HL-60 (cell line): ENCODE measurements at regions not wholly inside any gene's neighbourhood (a gene's known extent, or its start where the extent isn't known, plus 50 kb on each side); places are given as distances from the start of the nearest gene placed in this dataset.

Experiments used
- POLR2AphosphoS5 ChIP-seq: IDR thresholded peaks from 2 replicates; pipeline ENCODE4 v1.6.1; 2012; ENCODE audit warnings: low read depth
- TF ChIP-seq, protein P1 (sequence below): IDR thresholded peaks from one replicate; pipeline ENCODE4 v1.5.1; 2011; ENCODE audit warnings: low read length, control low read depth, inconsistent platforms; ENCODE audit not compliant: insufficient read depth

DNA sequence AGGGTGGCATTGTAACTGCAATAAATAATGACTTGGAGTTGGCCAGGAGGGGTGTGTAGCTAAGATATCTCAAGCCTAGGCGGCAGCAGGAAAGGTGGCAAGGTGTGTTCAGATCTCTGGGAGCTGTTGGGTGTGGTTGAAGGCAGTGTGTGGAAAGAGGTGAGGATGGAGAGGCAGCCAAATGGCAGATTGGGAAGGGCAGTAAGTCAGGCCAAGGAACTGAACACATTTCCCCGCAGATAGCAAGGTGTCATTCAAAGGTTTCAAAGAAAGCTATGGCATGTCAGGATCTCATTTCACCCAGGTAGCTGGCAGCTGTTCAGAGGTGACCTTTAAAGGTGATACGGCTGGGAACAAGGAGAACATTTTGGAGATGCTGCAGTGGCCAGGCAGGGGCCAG lies 586.0 kb upstream of the MGMT start:
- TF ChIP-seq POLR2AphosphoS5, result no peak
- TF ChIP-seq, protein P1, sequence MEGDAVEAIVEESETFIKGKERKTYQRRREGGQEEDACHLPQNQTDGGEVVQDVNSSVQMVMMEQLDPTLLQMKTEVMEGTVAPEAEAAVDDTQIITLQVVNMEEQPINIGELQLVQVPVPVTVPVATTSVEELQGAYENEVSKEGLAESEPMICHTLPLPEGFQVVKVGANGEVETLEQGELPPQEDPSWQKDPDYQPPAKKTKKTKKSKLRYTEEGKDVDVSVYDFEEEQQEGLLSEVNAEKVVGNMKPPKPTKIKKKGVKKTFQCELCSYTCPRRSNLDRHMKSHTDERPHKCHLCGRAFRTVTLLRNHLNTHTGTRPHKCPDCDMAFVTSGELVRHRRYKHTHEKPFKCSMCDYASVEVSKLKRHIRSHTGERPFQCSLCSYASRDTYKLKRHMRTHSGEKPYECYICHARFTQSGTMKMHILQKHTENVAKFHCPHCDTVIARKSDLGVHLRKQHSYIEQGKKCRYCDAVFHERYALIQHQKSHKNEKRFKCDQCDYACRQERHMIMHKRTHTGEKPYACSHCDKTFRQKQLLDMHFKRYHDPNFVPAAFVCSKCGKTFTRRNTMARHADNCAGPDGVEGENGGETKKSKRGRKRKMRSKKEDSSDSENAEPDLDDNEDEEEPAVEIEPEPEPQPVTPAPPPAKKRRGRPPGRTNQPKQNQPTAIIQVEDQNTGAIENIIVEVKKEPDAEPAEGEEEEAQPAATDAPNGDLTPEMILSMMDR, result no peak
